ENCODE measurements at regions not wholly inside any gene's neighbourhood (a gene's known extent, or its start where the extent isn't known, plus 50 kb on each side); places are given as distances from the start of the nearest gene placed in this dataset.

GRCh38 chr10:108490944-108491343 lies 1326.4 kb upstream of the SORCS1 start:
- Histone ChIP-seq H3K27me3 (replicated peaks; ENCODE audit: control insufficient read depth, insufficient read depth, low read length) (no peaks in the 10 kb centered on the region), H3K4me3 (replicated peaks; ENCODE audit: low read depth, low read length) (no peak overlapping the region), H3K36me3 (ENCODE audit: control insufficient read depth, insufficient read depth, low read length) (no peaks in the 10 kb centered on the region)
- TF ChIP-seq CTCF (IDR thresholded peaks at IDR 0.05; ENCODE audit: insufficient read depth, low read length, poor library complexity, severe bottlenecking), result no peak
- DNase-seq (ENCODE audit: extremely low read depth, insufficient read length), result no peak

GRCh38 chr10:108471420-108471819 lies 1306.9 kb upstream of the SORCS1 start:
- no peak for TF ChIP-seq CTCF (IDR thresholded peaks at IDR 0.05; ENCODE audit: insufficient read depth, low read length, poor library complexity, severe bottlenecking)
- no peak overlapping the region for H3K4me3 ChIP-seq (replicated peaks; ENCODE audit: low read depth, low read length)
- H3K27me3 ChIP-seq (replicated peaks; ENCODE audit: control insufficient read depth, insufficient read depth, low read length), result no peaks in the 10 kb centered on the region
- no peak for DNase-seq (ENCODE audit: extremely low read depth, insufficient read length)
- no peaks in the 10 kb centered on the region for H3K36me3 ChIP-seq (ENCODE audit: control insufficient read depth, insufficient read depth, low read length)

- Histone ChIP-seq H3K36me3 (ENCODE audit: control insufficient read depth, insufficient read depth, low read length) (no peaks in the 10 kb centered on the region), H3K4me3 (replicated peaks; ENCODE audit: low read depth, low read length) (no peak overlapping the region), H3K27me3 (replicated peaks; ENCODE audit: control insufficient read depth, insufficient read depth, low read length) (no peaks in the 10 kb centered on the region)
- TF ChIP-seq CTCF (IDR thresholded peaks at IDR 0.05; ENCODE audit: insufficient read depth, low read length, poor library complexity, severe bottlenecking), result no peak
- DNase-seq (ENCODE audit: extremely low read depth, insufficient read length), result no peak
These were observed 1305.4 kb upstream of the SORCS1 start for GRCh38 chr10:108469940-108470339.

GRCh38 chr10:108465871-108466641 lies 1301.5 kb upstream of the SORCS1 start:
- no peaks in the 10 kb centered on the region for H3K36me3 ChIP-seq (ENCODE audit: control insufficient read depth, insufficient read depth, low read length)
- H3K27me3 ChIP-seq (replicated peaks; ENCODE audit: control insufficient read depth, insufficient read depth, low read length), result no peaks in the 10 kb centered on the region
- TF ChIP-seq CTCF (IDR thresholded peaks at IDR 0.05; ENCODE audit: insufficient read depth, low read length, poor library complexity, severe bottlenecking), result no peak
- H3K4me3 ChIP-seq (replicated peaks; ENCODE audit: low read depth, low read length), result no peak overlapping the region
- no peak for DNase-seq (ENCODE audit: extremely low read depth, insufficient read length)

- no peak for TF ChIP-seq CTCF (IDR thresholded peaks at IDR 0.05; ENCODE audit: insufficient read depth, low read length, poor library complexity, severe bottlenecking)
- H3K36me3 ChIP-seq (ENCODE audit: control insufficient read depth, insufficient read depth, low read length), result no peaks in the 10 kb centered on the region
- DNase-seq (ENCODE audit: extremely low read depth, insufficient read length), result no peak
- no peak overlapping the region for H3K4me3 ChIP-seq (replicated peaks; ENCODE audit: low read depth, low read length)
- H3K27me3 ChIP-seq (replicated peaks; ENCODE audit: control insufficient read depth, insufficient read depth, low read length), result no peaks in the 10 kb centered on the region
These were observed 1297.5 kb upstream of the SORCS1 start for GRCh38 chr10:108462005-108462404.

- Histone ChIP-seq H3K36me3 (ENCODE audit: control insufficient read depth, insufficient read depth, low read length) (no peaks in the 10 kb centered on the region), H3K4me3 (replicated peaks; ENCODE audit: low read depth, low read length) (no peak overlapping the region), H3K27me3 (replicated peaks; ENCODE audit: control insufficient read depth, insufficient read depth, low read length) (no peaks in the 10 kb centered on the region)
- no peak for TF ChIP-seq CTCF (IDR thresholded peaks at IDR 0.05; ENCODE audit: insufficient read depth, low read length, poor library complexity, severe bottlenecking)
- DNase-seq (ENCODE audit: extremely low read depth, insufficient read length), result no peak
These were observed 1290.3 kb upstream of the SORCS1 start for GRCh38 chr10:108454793-108455192.

Data from GM06990 (cell line).